Activated effector memory CD4-positive, alpha-beta T cell treated with anti-CD3 and anti-CD28 coated beads, Interleukin-2, amount 50 U/mL, for 16 hours (primary cell): ENCODE measurements at regions not wholly inside any gene's neighbourhood (a gene's known extent, or its start where the extent isn't known, plus 50 kb on each side); places are given as distances from the start of the nearest gene placed in this dataset.
A peak's percentile ranks its signal among the peaks of the same experiment; 100 is the strongest.
"Not testable (repeated sequence)": the region's sequence is repeated elsewhere in the genome, so short reads cannot be mapped to it uniquely, and the experiment has no call there.

Source experiments
- DNase-seq: peaks from one replicate; pipeline ENCODE4 v3.0.0-alpha.2; 2020

DNA sequence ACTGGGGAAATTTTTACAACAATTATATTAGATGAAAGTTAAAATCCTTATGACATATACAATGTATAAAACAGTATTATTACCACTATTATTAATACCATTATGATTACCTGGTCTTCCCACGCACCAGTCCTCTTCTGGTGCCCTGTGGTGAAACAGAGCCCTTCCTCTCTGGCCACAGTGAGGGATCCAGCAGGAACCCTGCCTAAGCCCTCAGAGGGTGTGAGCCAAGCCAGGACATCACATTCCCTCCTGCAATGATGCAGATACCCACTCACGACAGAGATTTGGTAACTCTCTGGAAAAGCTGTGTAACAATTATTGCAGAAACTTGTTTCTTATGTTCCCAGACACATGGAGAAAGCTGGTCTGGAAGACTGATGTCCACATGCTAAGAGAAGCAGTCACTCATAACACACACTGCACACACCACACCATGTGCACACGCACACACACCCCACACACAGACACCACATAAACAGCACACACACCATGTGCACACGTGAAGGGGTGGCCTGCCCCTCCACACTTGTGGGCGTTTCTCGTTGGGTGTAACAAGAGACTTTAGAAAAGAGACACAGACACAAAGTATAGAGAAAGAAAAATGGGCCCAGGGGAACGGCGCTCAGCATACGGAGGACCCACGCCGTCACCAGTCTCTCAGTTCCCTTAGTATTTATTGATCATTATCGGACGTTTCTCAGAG, 1373.8 kb upstream of the DEFB115 start:
- peak; percentile 60 for DNase-seq

DNA sequence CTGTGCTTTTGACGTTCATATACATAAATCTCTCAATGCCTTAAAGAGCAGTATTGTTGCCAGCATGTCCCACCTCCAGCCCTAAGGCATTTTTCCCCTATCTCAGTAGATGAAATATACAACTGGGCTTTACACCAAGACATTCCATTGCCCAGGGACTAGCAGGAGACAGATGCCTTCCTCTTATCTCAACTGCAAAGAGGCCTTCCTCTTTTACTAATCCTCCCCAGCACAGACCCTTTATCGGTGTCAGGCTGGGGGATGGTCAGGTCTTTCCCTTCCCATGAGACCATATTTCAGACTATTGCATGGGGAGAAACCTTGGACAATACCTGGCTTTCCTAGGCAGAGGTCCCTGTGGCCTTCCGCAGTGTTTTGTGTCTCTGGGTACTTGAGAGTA, 1373.1 kb upstream of the DEFB115 start:
- peak; percentile 61 for DNase-seq

DNA sequence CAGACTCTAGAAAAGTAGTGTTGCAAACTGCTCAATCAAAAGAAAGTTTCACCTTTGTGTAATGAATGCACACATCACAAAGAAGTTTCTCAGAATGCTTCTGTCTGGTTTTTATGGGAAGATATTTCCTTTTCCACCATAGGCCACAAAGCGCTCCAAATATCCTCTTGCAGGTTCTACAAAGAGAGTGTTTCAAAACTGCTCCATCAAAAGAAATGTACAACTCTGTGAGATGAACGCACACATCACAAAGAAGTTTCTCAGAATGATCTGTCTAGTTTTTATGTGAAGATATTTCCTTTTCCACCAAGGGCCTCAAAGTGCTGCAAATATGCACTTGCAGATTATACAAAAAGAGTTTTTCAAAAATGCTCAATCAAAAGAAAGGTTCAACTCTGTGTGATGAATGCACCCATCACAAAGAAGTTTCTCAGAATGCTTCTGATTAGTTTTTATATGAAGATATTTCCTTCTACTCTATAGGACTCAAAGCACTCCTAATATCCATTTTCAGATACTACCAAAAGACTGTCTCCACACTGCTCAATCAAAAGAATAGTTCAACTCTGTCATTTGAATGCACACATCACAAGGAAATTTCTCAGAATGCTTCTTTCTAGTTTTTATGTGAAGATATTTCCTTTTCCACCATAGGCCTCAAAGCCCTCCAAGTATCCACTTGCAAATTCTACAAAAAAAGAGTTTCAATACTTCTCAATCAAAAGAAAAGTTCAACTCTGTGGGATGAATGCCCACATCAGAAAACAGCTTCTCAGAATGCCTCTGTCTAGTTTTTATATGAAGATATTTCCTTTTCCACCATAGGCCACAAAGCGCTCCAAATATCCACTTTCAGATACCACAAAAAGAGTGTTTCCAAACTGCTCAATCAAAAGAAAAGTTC, 1371.9 kb upstream of the DEFB115 start:
- not testable (repeated sequence) for DNase-seq

DNA sequence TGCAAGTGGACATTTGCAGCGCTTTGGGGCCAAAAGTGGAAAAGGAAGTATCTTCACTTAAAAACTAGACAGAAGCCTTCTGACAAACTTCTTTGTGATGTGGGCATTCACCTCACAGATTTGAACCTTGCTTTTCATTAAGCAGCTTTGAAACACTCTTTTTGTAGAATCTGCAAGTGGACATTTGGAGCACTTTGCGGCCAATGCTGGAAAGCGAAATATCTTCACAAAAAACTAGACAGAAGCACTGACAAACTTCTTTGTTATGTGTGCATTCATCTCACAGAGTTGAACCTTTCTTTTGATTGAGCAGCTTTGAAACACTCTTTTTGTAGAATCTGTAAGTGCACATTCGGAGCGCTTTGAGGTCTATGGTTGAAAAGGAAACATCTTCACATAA, 1365.9 kb upstream of the DEFB115 start:
- not testable (repeated sequence) for DNase-seq
